Stimulated activated CD8-positive, alpha-beta memory T cell treated with anti-CD3 and anti-CD28 coated beads, Interleukin-12 subunit alpha, Interleukin-12 subunit beta, amount 100 ng/mL, for 4 hours (primary cell): ENCODE measurements at regions not wholly inside any gene's neighbourhood (a gene's known extent, or its start where the extent isn't known, plus 50 kb on each side); places are given as distances from the start of the nearest gene placed in this dataset.

Source experiments
- DNase-seq: peaks from one replicate; pipeline ENCODE4 v3.0.0-alpha.2; 2020; ENCODE audit warnings: low read depth

DNA sequence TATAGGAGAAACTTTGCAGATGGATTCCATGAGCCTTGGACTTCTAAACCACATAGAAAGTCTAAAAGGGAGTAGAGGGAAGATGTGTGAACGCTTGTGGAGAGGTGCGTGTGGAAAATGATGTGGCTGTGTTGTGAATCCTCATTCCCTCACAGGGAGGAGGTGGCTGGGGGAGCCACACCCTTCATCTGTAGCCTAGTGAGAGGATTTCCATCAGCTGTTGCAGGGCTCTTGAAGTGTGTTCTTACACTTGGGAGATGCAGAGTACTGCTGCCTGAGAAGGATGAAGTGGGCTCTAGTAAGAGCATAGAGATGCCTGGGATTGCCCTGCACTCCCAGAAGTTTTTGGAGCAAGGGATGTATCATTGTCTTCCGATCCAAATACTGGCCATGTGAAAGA lies 279.6 kb downstream of the QKI start:
- DNase-seq: no peak

DNA sequence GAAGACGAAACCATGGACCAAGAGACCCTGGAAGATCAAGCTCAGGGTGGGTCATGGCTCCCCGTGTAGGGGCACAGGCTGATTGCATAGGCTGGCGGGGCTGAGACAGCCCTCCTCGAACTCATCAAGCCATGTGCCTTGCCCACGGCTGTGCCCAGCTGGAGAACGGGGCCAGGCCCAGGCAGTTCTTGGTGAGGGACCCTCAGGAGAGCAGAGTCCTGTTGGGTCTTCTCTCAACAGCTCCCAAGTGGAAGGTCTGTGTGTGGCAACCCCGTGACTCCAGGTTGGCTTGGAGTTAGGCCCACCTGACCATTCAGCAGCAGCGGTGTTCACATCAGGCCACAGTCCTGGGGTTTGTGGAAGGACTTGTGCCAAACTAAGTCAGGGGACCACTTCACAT lies 276.5 kb downstream of the QKI start:
- DNase-seq: no peak

DNA sequence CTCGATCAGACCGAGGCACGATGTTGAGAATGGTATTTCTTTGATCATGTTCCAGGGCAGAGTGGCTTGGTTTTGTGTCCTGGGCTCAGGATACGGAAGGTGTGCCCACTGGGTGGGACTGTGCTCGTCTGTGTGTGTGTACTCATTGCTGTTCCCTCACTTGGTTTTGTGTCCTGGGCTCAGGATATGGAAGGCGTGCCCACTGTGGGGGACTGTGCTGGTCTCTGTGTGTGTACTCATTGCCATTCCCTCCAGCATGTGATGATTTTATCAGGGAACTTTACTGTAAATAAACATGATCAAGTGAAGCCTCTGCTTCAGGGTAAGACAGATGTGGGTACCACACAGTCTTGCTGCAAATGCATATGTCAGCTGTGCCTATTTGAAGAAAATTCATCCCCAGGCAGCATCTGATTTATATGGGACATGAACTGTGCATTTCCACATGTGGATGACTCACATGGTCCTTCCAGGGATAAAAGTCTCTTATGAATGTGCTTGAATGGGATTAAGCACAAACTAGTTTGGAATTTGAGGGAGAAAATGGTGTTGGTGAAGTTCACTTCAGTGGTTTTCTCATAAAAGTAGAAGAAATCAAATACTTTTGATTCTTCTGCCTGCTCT lies 274.3 kb downstream of the QKI start:
- no peak for DNase-seq

DNA sequence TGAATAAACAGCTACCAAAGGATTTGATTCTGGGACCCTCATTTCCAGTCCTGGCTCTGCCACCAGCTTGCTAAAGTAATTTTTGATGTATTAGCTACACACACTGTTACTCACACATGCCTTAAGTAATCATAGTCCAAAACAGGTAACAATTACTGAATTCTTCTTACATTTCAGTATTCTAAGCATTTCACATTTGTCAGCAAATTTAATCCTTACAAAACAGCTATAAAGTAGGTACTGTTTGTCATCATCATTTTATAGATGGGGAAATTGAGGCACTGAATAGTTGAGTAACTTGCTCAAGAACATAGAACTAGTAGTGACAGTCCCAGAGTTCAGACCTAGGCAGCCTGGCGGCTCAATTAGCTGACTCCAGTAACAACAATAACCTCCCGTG lies 272.6 kb downstream of the QKI start:
- DNase-seq: no peak

DNA sequence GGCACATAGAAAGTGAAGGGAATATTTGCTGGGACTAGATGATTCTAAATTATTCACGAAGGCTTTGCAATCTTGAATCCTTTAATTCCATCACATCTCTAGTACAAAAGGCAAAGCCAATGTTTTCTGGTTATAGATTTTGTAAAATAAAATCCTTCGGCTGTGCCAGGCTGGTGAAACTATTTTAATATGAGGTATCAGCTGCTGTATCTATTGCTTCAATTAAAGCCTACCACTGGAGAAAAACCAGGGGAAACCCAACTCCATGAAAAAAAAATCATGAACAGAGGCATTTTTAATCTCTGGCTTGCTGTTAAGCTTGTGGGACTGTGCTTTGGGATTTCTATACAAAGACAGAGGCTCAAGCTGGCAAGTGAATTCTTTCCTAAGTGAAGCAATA lies 271.8 kb downstream of the QKI start:
- no peak for DNase-seq

DNA sequence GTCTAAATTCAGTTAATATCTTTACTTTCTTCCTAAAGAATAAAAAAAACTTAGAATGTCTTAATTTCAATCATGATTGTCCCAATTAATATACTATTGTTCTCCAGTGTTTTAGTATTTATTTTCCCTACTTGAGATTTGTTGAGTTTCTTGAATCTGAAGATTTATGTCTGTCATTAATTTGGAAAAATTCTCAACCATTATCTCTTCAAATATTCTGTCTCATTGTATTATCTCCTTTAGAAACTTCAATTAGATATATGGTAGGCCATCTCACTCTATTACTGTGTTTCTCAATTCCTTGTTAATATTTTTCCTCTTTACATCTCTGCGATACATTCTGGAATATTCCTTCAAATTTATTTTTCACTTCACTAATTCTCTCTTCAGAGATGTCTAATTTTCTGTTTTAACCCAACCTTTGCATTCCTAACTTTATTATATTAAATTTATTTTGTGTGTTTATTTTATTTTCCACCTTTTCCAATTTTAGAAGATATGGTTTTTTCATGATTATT lies 268.6 kb downstream of the QKI start:
- DNase-seq: no peak

DNA sequence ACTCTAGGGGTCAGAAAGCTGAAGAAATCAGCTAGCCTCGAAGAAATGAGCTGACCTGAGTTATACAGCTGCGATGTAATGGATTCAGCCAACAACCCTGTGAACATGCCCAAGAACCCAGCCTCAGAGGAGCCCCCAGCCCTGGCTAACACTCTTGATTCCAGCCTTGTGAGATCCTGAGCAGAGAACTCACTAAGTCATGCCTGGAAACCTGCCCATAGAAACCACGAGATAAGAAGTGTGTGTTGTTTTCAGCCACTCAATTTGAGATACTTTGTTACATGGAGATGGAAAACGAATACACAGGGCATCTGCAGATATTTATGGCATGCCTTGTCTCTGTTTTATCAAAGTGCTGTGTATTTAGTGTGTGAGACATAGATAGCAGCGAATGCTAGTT lies 265.2 kb downstream of the QKI start:
- DNase-seq: no peak

DNA sequence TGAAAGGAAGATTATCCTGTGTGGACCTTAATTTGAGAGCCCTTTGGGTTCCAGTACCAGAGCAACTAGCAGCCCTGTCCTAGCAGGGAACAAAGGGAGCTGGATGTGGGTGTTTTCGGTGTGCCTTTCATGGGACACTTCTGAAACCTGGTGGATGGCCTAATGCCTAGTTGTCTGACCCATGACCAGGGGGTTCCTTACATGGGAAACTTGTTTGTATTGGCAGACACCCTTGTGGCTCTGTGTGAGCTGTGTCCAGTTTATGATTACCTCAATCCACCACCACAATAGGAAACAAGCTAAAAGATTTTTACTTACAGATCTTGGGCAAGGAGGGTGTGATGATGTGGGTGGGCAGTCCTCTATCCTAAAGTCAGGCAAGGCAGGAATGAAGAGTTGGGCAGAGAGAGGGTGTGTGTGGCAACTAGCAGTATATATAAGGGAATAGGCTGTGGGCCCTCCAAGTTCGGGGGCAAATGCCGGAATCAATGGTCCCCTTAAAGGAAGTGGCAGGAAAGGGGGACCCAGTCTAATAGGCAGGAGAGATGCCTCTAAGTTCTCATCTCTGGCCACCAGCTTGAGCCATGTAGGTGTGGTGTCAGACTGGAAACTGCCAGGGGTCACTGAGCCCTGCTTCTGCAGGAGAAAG lies 264.6 kb downstream of the QKI start:
- DNase-seq: no peak

DNA sequence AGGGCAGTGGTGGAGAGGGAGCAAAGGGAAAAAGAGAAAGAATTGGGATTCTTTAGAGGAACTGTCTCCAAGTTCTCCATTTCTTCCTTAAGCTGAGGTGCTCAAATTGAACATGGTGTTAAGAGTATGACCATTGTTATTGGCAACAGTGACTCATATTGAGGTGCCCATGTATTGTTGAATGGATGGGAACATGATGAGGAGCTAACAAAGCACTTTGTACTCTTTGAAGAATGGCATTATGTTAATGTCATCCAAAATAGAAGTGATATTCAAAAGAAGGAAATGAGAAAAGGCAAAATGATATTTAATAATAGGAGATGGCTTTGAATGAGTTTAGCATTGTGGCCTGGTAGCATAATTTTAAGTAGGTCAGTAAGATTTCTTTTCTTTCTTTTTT lies 261.1 kb downstream of the QKI start:
- DNase-seq: no peak

DNA sequence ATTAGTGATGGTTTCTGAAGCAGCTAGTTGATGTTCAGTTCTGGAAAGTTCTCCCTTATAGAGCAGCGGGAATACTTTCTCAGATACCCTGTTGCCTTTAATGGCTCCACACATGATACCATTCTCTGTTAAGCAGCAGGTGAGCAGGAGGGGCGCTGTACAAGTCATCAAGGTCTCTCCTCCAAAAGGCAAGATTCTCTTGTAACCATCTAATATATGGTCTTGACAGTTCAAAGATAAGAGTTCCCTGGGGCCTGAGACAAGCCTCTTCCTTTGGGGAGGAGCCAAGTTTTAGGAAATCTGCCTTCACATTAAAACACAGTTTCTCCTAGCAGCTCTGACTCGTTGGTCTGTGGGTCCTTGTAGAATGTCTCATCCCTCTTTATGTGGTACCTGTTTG lies 258.2 kb downstream of the QKI start:
- DNase-seq: no peak

DNA sequence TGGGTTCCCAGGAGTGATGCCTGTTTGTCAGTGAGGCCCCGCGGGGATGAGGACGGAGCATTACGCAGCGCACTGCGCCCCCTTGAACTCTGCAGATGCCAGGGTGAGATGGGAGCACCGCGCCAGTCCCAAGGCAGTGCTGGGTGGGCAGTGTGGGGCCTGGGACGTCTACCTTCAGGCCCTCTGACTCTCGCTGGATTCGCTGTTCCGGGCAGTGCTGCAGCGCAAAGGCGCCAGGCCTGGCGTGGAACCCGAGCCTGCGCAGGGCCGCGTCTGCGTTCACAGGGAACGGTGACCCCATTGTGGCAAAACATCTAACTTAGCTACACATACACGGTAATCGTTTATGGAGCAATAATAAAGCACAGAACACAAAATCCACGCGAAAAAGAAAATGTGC lies 257.3 kb downstream of the QKI start:
- DNase-seq: no peak

DNA sequence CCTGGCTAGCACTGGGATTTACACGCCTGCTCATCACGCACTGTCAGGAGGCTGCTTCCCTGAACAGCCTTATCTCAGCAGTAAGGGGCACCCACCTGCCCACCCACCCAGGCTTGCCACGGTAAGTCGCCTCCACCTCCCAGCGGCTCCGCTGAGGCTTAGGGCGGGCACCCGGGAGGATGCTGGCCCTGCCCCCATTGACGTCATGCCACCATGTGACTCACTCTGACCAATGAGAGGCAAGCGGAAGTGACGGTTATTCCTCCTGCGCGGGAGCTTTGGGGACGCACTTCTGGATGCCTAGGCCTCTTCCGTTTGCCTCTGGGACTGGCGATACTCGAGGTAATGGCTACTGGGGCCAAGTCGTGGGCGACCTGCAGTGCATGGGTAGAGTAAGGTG lies 256.8 kb downstream of the QKI start:
- no peak for DNase-seq

DNA sequence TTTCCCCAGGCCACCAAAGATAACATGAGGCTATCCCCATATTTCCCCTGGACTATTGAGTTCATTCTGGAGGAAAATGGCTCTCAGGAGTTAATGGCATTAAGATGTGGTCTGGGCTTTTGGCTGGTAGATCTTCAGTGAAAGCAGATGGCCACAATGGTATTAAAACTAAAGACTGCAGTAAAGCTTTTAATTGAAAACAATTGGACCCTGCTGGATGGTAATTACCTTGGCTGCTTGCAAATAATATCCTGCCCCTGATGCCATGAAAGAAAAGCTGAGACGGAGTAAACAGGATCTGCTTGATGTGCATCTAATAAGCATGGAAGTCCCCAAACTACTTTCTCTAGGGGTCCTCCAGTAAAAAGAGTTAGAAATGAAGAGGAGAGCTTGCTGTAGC lies 255.8 kb downstream of the QKI start:
- DNase-seq: no peak

DNA sequence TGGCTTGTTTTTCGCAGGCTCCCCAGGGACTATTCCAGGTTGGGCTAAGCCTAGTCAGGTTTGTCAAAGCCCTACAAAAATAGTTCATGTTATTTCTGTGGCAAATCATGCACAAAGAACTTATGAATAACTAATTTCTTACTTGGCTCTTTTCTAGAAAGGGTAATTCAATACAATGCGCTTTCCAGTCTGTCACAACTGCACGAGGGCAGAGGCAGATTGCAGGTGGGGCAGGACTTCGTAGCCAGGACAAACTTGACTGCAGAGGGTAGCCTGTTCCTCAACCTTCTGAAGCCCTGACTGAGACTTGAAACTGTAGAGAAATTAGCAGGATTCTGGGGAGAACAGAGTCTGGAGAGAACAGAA lies 253.5 kb downstream of the QKI start:
- DNase-seq: no peak

DNA sequence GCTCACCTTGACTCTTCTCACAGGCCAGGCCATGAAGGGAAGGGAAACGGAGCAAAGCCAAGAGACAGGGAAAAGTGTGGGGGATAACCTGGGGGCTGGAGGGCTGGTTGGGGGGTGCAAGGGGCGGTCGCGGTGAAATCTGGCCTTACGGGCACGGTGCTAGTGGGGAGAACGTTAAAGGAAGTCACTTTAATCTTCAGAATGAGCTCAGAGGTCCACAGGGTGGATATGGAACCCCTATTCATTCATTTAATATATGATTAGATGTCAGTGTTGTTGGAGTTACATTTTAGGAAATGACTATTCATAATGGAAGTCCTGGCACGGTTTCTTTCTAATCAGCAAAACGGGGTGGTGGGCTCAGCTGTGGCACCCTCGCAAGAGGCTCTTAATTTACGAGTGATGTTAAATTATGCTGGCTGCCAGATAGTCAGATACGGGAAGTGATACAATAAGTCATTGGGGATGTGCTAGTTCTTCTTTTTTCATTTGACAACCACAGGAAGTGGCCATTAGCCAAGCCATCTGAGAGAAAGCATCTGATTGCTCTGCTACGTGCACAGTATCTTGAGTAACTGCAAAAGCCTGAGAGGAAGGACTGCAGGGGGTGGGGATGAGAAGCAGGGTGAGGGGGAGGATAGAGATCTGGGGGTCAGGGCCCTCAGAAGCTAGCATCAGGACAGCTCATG lies 253.0 kb downstream of the QKI start:
- DNase-seq: no peak

DNA sequence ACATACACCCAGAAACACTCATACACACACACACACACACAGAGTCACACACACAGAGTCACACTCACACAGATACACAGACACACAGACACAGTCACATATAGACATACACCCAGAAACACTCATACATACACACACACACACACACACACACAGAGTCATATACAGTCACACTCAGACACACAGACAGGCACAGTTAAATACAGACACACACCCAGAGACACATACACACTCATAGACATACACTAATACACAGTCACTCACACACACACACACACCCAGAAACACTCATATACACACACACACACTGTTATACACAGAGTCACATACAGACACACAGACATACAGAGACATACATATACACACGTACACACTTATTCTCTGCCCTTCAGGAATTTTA lies 250.9 kb downstream of the QKI start:
- no peak for DNase-seq

DNA sequence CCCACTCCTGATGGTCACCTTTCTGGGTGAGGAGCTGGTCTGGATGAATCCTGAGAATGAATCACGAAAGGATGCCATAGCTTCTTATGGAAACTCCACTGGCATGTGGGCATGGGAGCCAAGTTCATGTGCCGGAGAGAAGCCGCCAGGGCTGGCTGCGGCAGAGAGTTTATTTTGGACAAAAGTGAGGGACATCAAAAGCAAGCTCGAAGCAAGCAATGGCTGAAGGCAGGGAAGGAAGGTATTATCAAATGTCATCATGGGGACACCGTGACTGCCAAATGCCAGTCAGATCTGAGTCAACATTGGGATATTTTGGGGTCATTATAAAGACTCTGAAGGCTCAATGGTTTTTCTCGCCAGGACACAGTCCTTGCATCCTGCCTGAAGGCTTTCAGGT lies 249.1 kb downstream of the QKI start:
- no peak for DNase-seq

DNA sequence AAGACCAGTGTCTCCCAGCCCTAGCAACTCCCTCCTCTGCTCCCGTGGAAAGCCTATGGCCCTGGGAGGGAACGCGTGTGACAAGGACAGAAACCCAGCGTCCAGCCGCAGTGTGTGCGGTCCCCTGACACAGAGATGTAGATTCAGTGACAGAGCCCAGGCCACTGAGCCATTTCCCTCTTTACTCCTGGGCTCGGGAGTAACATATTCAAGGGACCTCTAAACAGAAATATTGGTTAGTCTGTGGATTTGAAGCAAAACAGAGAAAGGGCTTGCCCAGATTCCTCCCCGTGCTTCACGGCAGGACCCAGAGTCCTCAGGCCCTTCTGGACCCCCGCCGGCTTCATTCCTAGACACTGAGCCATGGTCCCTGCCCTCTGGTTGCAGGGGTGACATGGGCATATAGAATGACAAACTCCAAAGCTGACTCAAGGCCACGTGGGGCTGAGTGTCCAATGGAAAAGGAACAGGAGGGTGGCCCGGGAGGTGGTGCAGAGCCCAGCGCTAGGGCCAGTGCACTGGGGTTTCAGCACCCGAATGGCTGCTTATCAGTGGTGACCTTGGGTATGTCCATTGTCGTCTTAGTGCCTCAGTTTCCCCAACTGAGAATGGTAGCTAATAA lies 248.2 kb downstream of the QKI start:
- DNase-seq: no peak

DNA sequence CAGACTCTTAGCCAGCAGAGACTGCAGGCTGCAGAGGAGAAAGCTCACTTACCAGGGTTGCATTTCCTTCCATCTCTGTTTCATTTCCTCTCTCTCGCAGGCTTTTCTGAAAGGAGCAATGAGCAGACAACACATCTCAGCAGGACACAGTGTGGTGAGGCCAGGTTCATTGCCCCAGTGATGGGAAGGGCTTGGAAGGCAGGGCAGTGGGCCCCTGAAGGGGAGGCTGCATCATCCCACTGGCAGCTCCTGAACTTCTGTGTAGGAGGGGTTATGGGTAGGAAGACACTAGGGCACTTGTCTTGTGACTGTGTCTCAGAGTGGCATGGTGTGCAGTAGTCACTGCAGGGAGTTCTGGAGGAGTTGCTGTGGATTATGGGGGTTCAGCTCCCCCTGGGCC lies 246.8 kb downstream of the QKI start:
- DNase-seq: no peak

DNA sequence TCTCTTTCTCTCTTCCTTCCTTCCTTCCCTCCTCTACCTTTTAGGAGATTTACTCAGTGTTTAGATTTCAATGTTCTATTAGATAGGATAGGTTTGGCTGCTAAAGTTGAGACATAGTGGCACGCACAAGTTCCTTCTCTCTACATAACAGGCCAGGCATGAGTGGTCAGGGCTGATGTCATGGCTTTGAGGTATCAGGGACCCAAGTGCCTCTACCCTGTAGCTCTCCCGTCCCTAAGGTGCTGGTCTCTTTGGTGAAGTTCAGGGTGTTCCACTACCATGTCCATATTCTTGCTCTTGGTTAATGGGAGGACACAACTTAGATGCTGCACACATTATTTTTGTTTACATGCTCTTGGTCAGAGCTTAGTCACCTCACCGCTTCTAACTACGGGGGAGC lies 245.3 kb downstream of the QKI start:
- DNase-seq: no peak

DNA sequence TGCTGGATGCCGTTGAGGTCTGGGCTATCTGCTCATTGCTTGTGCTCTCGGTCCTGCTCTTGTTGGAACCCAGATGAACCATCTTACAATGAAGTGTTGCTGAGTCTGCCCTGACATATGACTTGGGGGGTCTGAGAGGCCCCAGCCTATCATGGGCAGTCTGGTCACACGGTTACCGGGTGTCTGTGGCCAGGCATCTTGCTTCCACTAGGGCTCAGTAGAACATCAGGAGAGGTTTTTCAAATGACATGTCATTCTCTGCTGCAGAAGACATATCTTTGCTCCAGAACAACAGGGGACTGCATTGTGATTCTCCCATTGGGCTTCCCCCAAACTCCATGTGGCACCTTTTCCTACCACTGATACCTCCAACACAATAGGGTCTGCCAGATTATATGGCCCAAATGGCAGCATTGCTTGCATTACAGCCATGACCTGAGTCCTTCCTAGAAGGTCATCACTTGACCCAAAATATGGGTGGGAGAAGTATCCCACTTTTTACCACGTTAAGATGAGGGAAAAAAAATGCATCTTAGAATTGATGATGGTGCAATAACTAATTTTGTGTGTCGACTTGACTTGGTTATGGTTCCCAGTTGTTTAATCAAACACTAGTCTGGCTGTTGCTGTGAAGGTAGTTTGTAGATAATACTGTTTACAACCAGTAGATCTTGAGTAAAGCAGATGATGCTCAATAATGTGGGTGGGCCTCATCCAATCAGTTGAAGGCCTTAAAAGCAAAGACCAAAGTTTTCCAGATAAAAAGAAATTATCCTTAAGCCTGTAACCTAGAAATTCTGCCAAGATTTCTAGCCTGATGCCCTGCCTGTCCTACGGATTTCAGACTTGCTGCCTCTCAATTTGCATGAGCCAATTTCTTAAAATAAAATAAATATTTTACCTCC lies 241.0 kb downstream of the QKI start:
- no peak for DNase-seq
